K562 (cell line): ENCODE measurements at regions not wholly inside any gene's neighbourhood (a gene's known extent, or its start where the extent isn't known, plus 50 kb on each side); places are given as distances from the start of the nearest gene placed in this dataset.

Source experiments
- CTCF ChIP-seq, 3 experiments: IDR thresholded peaks in 2 of 3; conservative IDR thresholded peaks in 1 of 3; 2 replicates each; pipeline ENCODE4 v1.5.1; 2011 to 2012; ENCODE audit warnings: low read length in 3 of 3, mild to moderate bottlenecking in 3 of 3, control low read depth in 2 of 3, improper control_type of control experiment in 1 of 3, inconsistent platforms in 1 of 3, low read depth in 1 of 3, mixed read lengths in 1 of 3, moderate library complexity in 1 of 3; ENCODE audit not compliant: insufficient read depth in 2 of 3
- KLF10 ChIP-seq: fragments of 250-450 bp; sonication (Bioruptor Pico); IDR thresholded peaks from 2 replicates; pipeline ENCODE4 v1.6.1; 2021; ENCODE audit warnings: matching md5 sums
- MGA ChIP-seq: fragments of 450-650 bp; IDR thresholded peaks from 2 replicates; pipeline ENCODE4 v1.6.1; 2016; ENCODE audit warnings: mild to moderate bottlenecking, moderate library complexity
- MYC ChIP-seq, 2 experiments: fragments of 250-450 bp in 1 of 2; sonication (Bioruptor Pico) in 1 of 2; IDR thresholded peaks; 2 replicates each; pipeline versions ENCODE4 v1.5.1 to v1.6.1; 2012 to 2021; ENCODE audit warnings: low read depth in 2 of 2, borderline replicate concordance in 1 of 2, improper control_type of control experiment in 1 of 2, low read length in 1 of 2, mild to moderate bottlenecking in 1 of 2, moderate library complexity in 1 of 2
- POLR2A ChIP-seq: fragments of 450-650 bp; conservative IDR thresholded peaks from 2 replicates; pipeline ENCODE4 v1.6.1; 2016
- ZNF274 ChIP-seq: IDR thresholded peaks from 2 replicates; pipeline ENCODE4 v1.6.1; 2011; ENCODE audit warnings: low read depth, mild to moderate bottlenecking, low read length, moderate library complexity, borderline replicate concordance

- TF ChIP-seq MYC (IDR thresholded peaks at IDR 0.05; ENCODE audit: low read depth, low read length) (no peak), MYC (CRISPR knock-in tag; IDR thresholded peaks at IDR 0.05; ENCODE audit: borderline replicate concordance, low read depth) (no peak), CTCF (IDR thresholded peaks at IDR 0.05 in 2 of 3, conservative IDR thresholded peaks at IDR 0.05 in 1 of 3; ENCODE audit: insufficient read depth in 2 of 3, low read depth in 1 of 3, low read length in 3 of 3) (peak in 2 of 3 experiments; percentile 27 to 28; a peak in 1 of 6 replicates), ZNF274 (no peak), POLR2A (no peak), KLF10 (CRISPR knock-in tag) (no peak), MGA (no peak)
Measured at GRCh38 chr12:126139355-126139754, 1074.1 kb downstream of the AACS start.
